ENCODE measurements at regions not wholly inside any gene's neighbourhood (a gene's known extent, or its start where the extent isn't known, plus 50 kb on each side); places are given as distances from the start of the nearest gene placed in this dataset.

DNA sequence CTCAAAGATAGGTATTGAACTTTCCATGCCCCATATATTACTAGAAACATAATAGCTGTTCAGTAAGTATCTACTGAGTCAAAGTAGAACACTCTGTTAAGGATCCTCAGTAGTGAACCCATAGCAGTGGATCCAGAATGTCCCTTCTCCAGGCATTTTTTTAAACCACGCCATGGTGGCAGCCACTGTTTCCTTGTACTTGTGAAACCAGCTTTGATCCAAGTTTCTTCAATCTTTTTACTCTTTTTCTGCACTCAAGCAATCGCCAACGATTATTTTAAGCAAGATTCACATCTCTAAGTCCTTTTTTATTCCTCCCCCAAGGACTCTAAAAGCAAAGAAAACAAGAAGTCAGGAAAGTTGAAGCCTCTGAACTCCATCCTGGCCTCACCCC lies 291.2 kb upstream of the SLC14A2 start:
- H3K9me3 ChIP-seq (replicated peaks; ENCODE audit: control insufficient read depth, insufficient read depth, low read length): no peaks in the 10 kb centered on the region
- ATAC-seq (no peak), DNase-seq (ENCODE audit: low read depth, low spot score) (no peak), FAIRE-seq (no peak)
- no peak overlapping the region for H3K4me2 ChIP-seq (ENCODE audit: control insufficient read depth, insufficient read depth)
- WGBS (ENCODE audit: insufficient coverage, insufficient replicate concordance, low lambda C conversion rate, missing lambda C conversion rate): 0% methylated on average over 3 of the region's 3 CpGs
- in situ Hi-C loops (cut with MboI): no loop called here
- H4K20me1 ChIP-seq (ENCODE audit: control insufficient read depth, insufficient read depth): no peaks in the 10 kb centered on the region
- H3K79me2 ChIP-seq (ENCODE audit: control insufficient read depth, insufficient read depth, low read length): no peaks in the 10 kb centered on the region
- CTCF ChIA-PET: no interaction called here
- RAD21 ChIA-PET (ENCODE audit: unreplicated experiment): no interaction called here
- BruUV-seq (replicated peaks): no TSS peak
- H3K27me3 ChIP-seq (replicated peaks in 1 of 2; ENCODE audit: control insufficient read depth in 2 of 2, insufficient read depth in 2 of 2, low read length in 1 of 2): no peaks in the 10 kb centered on the region; a peak in 2 of 4 replicates
- no peak overlapping the region for H3K4me3 ChIP-seq
- TF ChIP-seq BRCA1 (IDR thresholded peaks at IDR 0.05; ENCODE audit: low read depth, low read length): no peak
- TF ChIP-seq CHD4 (IDR thresholded peaks at IDR 0.05): no peak
- TF ChIP-seq RFX5 (IDR thresholded peaks at IDR 0.05; ENCODE audit: low read depth, low read length): no peak
- TF ChIP-seq CBX3 (IDR thresholded peaks at IDR 0.05; ENCODE audit: borderline replicate concordance, low read depth): no peak
- no peak for TF ChIP-seq BHLHE40 (IDR thresholded peaks at IDR 0.05; ENCODE audit: borderline replicate concordance in 1 of 2, low read depth in 2 of 2, low read length in 1 of 2)
- no peak for TF ChIP-seq YBX1 (IDR thresholded peaks at IDR 0.05)
- TF ChIP-seq, protein P1, sequence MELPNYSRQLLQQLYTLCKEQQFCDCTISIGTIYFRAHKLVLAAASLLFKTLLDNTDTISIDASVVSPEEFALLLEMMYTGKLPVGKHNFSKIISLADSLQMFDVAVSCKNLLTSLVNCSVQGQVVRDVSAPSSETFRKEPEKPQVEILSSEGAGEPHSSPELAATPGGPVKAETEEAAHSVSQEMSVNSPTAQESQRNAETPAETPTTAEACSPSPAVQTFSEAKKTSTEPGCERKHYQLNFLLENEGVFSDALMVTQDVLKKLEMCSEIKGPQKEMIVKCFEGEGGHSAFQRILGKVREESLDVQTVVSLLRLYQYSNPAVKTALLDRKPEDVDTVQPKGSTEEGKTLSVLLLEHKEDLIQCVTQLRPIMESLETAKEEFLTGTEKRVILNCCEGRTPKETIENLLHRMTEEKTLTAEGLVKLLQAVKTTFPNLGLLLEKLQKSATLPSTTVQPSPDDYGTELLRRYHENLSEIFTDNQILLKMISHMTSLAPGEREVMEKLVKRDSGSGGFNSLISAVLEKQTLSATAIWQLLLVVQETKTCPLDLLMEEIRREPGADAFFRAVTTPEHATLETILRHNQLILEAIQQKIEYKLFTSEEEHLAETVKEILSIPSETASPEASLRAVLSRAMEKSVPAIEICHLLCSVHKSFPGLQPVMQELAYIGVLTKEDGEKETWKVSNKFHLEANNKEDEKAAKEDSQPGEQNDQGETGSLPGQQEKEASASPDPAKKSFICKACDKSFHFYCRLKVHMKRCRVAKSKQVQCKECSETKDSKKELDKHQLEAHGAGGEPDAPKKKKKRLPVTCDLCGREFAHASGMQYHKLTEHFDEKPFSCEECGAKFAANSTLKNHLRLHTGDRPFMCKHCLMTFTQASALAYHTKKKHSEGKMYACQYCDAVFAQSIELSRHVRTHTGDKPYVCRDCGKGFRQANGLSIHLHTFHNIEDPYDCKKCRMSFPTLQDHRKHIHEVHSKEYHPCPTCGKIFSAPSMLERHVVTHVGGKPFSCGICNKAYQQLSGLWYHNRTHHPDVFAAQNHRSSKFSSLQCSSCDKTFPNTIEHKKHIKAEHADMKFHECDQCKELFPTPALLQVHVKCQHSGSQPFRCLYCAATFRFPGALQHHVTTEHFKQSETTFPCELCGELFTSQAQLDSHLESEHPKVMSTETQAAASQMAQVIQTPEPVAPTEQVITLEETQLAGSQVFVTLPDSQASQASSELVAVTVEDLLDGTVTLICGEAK (IDR thresholded peaks at IDR 0.05; ENCODE audit: borderline replicate concordance): no peak
- no peak for TF ChIP-seq POLR2AphosphoS2 (IDR thresholded peaks at IDR 0.05; ENCODE audit: low read depth, low read length)
- TF ChIP-seq, protein P2, sequence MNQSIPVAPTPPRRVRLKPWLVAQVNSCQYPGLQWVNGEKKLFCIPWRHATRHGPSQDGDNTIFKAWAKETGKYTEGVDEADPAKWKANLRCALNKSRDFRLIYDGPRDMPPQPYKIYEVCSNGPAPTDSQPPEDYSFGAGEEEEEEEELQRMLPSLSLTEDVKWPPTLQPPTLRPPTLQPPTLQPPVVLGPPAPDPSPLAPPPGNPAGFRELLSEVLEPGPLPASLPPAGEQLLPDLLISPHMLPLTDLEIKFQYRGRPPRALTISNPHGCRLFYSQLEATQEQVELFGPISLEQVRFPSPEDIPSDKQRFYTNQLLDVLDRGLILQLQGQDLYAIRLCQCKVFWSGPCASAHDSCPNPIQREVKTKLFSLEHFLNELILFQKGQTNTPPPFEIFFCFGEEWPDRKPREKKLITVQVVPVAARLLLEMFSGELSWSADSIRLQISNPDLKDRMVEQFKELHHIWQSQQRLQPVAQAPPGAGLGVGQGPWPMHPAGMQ (IDR thresholded peaks at IDR 0.05; ENCODE audit: borderline replicate concordance): no peak
- TF ChIP-seq CBFB (IDR thresholded peaks at IDR 0.05; ENCODE audit: low read depth): no peak
- TF ChIP-seq TCF7 (IDR thresholded peaks at IDR 0.05; ENCODE audit: borderline replicate concordance): no peak
- no peak for TF ChIP-seq RELA (IDR thresholded peaks at IDR 0.05; ENCODE audit: borderline replicate concordance, partially characterized antibody)
- TF ChIP-seq, protein P3, sequence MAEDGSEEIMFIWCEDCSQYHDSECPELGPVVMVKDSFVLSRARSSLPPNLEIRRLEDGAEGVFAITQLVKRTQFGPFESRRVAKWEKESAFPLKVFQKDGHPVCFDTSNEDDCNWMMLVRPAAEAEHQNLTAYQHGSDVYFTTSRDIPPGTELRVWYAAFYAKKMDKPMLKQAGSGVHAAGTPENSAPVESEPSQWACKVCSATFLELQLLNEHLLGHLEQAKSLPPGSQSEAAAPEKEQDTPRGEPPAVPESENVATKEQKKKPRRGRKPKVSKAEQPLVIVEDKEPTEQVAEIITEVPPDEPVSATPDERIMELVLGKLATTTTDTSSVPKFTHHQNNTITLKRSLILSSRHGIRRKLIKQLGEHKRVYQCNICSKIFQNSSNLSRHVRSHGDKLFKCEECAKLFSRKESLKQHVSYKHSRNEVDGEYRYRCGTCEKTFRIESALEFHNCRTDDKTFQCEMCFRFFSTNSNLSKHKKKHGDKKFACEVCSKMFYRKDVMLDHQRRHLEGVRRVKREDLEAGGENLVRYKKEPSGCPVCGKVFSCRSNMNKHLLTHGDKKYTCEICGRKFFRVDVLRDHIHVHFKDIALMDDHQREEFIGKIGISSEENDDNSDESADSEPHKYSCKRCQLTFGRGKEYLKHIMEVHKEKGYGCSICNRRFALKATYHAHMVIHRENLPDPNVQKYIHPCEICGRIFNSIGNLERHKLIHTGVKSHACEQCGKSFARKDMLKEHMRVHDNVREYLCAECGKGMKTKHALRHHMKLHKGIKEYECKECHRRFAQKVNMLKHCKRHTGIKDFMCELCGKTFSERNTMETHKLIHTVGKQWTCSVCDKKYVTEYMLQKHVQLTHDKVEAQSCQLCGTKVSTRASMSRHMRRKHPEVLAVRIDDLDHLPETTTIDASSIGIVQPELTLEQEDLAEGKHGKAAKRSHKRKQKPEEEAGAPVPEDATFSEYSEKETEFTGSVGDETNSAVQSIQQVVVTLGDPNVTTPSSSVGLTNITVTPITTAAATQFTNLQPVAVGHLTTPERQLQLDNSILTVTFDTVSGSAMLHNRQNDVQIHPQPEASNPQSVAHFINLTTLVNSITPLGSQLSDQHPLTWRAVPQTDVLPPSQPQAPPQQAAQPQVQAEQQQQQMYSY (CRISPR knock-in tag; IDR thresholded peaks at IDR 0.05): no peak
- no peak for TF ChIP-seq SRF (IDR thresholded peaks at IDR 0.05; ENCODE audit: low read depth in 2 of 2, low read length in 2 of 2)
- TF ChIP-seq BCL11A (IDR thresholded peaks at IDR 0.05; ENCODE audit: low read depth, low read length): no peak
- no peak for TF ChIP-seq CEBPB (IDR thresholded peaks at IDR 0.05; ENCODE audit: borderline replicate concordance in 1 of 2, low read depth in 2 of 2, low read length in 2 of 2)
- no peak overlapping the region for H3K27ac ChIP-seq (ENCODE audit: control insufficient read depth, insufficient read depth)
- POLR2A ChIA-PET: no interaction called here
- intact Hi-C loops (cut with micrococcal nuclease; ENCODE audit: unreplicated experiment): no loop called here
- SMC1A ChIA-PET (ENCODE audit: uncharacterized antibody, unreplicated experiment): no interaction called here
- H3K36me3 ChIP-seq (ENCODE audit: control insufficient read depth in 2 of 2, insufficient read depth in 2 of 2, low read length in 1 of 2): no peaks in the 10 kb centered on the region
- H2AFZ ChIP-seq (ENCODE audit: control insufficient read depth, low read depth, low read length): no peak overlapping the region
- no peaks in the 10 kb centered on the region for H3K4me1 ChIP-seq (ENCODE audit: control insufficient read depth, insufficient read depth, low read length)
- no peak overlapping the region for H3K9ac ChIP-seq (ENCODE audit: control insufficient read depth, insufficient read depth, low read length)

All from GM12878 (cell line).